Right lobe of liver (tissue), 4 donors: ENCODE measurements at regions not wholly inside any gene's neighbourhood (a gene's known extent, or its start where the extent isn't known, plus 50 kb on each side); places are given as distances from the start of the nearest gene placed in this dataset.

Source experiments
- CTCF ChIP-seq, 4 donors: fragments of 200-600 bp in 3 of 4; fragments of 450-650 bp in 1 of 4; IDR thresholded peaks; one replicate each; pipeline versions ENCODE4 v1.5.1 to v1.8.0; 2016 to 2022; ENCODE audit warnings: antibody characterized with exemption in 4 of 4, mild to moderate bottlenecking in 2 of 4
- POLR2A ChIP-seq: fragments of 450-650 bp; IDR thresholded peaks from one replicate; pipeline ENCODE4 v1.6.1; 2017; ENCODE audit warnings: antibody characterized with exemption, mild to moderate bottlenecking
- donor health status: DM: no; HTN: no; CAD: no.
- donor health status: DM: no; HTN: no; CAD: no.
- donor health status: DM: no; HTN: yes; CAD: no.

GRCh38 chr4:160175064-160175643 lies 1072.3 kb downstream of the RAPGEF2 start:
- TF ChIP-seq POLR2A (no peak), CTCF (IDR thresholded peaks at IDR 0.05) (no peak)
